Endodermal cell (in vitro differentiated cells): ENCODE measurements at regions not wholly inside any gene's neighbourhood (a gene's known extent, or its start where the extent isn't known, plus 50 kb on each side); places are given as distances from the start of the nearest gene placed in this dataset.

Experiments used
- DNase-seq: peaks from one replicate; pipeline ENCODE4 v3.0.0-alpha.2; 2017
- H3K27ac ChIP-seq: 2 replicates; pipeline ENCODE4 v1.5.1; 2013; ENCODE audit warnings: mild to moderate bottlenecking, low read depth, low read length, moderate library complexity
- H3K27me3 ChIP-seq: 2 replicates; pipeline ENCODE4 v1.6.1; 2013; ENCODE audit warnings: mild to moderate bottlenecking, low read length, moderate library complexity; ENCODE audit not compliant: insufficient read depth, control insufficient read depth, poor library complexity, severe bottlenecking
- H3K36me3 ChIP-seq: 2 replicates; pipeline ENCODE4 v1.7.0; 2013; ENCODE audit warnings: mild to moderate bottlenecking, low read length, moderate library complexity; ENCODE audit not compliant: control insufficient read depth, insufficient read depth
- H3K4me1 ChIP-seq: one replicate; pipeline ENCODE4 v1.7.0; 2013; ENCODE audit warnings: low read length; ENCODE audit not compliant: control insufficient read depth, insufficient read depth
- H3K4me3 ChIP-seq: 2 replicates; pipeline ENCODE4 v1.5.1; 2013; ENCODE audit warnings: mild to moderate bottlenecking, low read length, moderate library complexity
- H3K9ac ChIP-seq: 2 replicates; pipeline ENCODE4 v1.6.1; 2013; ENCODE audit warnings: mild to moderate bottlenecking, low read length, moderate library complexity; ENCODE audit not compliant: poor library complexity, severe bottlenecking; ENCODE audit errors: extremely low read depth
- H3K9me3 ChIP-seq: 2 replicates; pipeline ENCODE4 v1.6.1; 2013; ENCODE audit warnings: mild to moderate bottlenecking, low read length, moderate library complexity; ENCODE audit not compliant: control insufficient read depth
- H3K27ac Mint-ChIP-seq: 2 replicates; pipeline ENCODE4 v1.8.0; 2020; ENCODE audit warnings: mixed read lengths
- H3K27me3 Mint-ChIP-seq: 2 replicates; pipeline ENCODE4 v1.8.0; 2021; ENCODE audit warnings: mild to moderate bottlenecking, mixed read lengths; ENCODE audit not compliant: insufficient read depth
- H3K36me3 Mint-ChIP-seq: 2 replicates; pipeline ENCODE4 v1.8.0; 2020; ENCODE audit warnings: low read depth, mixed read lengths
- H3K4me1 Mint-ChIP-seq: 2 replicates; pipeline ENCODE4 v1.8.0; 2020; ENCODE audit warnings: mixed read lengths
- H3K4me3 Mint-ChIP-seq: 2 replicates; pipeline ENCODE4 v1.8.0; 2020; ENCODE audit warnings: mild to moderate bottlenecking, moderate library complexity, mixed read lengths
- H3K9me3 Mint-ChIP-seq: 2 replicates; pipeline ENCODE4 v1.8.0; 2020; ENCODE audit warnings: mild to moderate bottlenecking, mixed read lengths
- WGBS, 2 experiments: methylation state at CpG; one replicate each; pipeline versions ENCODE4 v1.1.5 to v1.1.7; 2013; ENCODE audit warnings: missing lambda C conversion rate in 2 of 2, mixed read lengths in 1 of 2; ENCODE audit not compliant: insufficient coverage in 1 of 2, insufficient read length in 1 of 2; 5-methylcytosine and 5-hydroxymethylcytosine counted together
- TF ChIP-seq, protein P1 (sequence below): fragments of 200-600 bp; sonication (generic); conservative IDR thresholded peaks from 2 replicates; pipeline ENCODE4 v1.5.0; 2021; ENCODE audit warnings: antibody characterized with exemption, mild to moderate bottlenecking

DNA sequence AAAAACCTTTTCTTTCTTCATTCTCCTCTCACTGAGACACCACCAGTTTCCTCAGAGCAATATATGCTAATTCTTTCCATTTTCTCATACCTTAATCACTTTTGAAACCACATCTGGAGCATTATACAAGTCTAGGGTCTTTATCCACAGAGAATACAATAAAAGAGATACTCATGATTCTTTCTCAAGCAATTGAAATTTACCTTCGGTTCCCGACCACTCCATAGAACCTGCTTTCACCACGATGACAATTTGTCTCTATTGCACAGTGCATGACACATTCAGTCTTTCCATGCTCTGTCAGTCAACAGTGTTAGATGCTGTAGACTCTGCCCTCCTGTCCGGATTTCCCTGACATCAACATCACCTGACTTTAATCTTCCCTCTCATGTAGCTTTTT is 409.3 kb upstream of the NWD2 start:
- 78% methylated on average over 4 of the region's 4 CpGs for WGBS, 2 experiments
- no peak overlapping the region for H3K27ac Mint-ChIP-seq
- H3K36me3 Mint-ChIP-seq = no peaks in the 10 kb centered on the region
- H3K4me1 Mint-ChIP-seq = peaks cover 10% of the 10 kb centered on the region
- TF ChIP-seq, protein P1, sequence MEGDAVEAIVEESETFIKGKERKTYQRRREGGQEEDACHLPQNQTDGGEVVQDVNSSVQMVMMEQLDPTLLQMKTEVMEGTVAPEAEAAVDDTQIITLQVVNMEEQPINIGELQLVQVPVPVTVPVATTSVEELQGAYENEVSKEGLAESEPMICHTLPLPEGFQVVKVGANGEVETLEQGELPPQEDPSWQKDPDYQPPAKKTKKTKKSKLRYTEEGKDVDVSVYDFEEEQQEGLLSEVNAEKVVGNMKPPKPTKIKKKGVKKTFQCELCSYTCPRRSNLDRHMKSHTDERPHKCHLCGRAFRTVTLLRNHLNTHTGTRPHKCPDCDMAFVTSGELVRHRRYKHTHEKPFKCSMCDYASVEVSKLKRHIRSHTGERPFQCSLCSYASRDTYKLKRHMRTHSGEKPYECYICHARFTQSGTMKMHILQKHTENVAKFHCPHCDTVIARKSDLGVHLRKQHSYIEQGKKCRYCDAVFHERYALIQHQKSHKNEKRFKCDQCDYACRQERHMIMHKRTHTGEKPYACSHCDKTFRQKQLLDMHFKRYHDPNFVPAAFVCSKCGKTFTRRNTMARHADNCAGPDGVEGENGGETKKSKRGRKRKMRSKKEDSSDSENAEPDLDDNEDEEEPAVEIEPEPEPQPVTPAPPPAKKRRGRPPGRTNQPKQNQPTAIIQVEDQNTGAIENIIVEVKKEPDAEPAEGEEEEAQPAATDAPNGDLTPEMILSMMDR = no peak
- no peak overlapping the region for H3K4me3 Mint-ChIP-seq
- H3K27me3 Mint-ChIP-seq = no peaks in the 10 kb centered on the region
- Histone ChIP-seq H3K9ac (no peak overlapping the region), H3K27me3 (no peaks in the 10 kb centered on the region), H3K27ac (no peak overlapping the region), H3K4me3 (no peak overlapping the region), H3K4me1 (peaks cover 7% of the 10 kb centered on the region), H3K9me3 (no peaks in the 10 kb centered on the region), H3K36me3 (no peaks in the 10 kb centered on the region)
- no peaks in the 10 kb centered on the region for H3K9me3 Mint-ChIP-seq
- no peak for DNase-seq

DNA sequence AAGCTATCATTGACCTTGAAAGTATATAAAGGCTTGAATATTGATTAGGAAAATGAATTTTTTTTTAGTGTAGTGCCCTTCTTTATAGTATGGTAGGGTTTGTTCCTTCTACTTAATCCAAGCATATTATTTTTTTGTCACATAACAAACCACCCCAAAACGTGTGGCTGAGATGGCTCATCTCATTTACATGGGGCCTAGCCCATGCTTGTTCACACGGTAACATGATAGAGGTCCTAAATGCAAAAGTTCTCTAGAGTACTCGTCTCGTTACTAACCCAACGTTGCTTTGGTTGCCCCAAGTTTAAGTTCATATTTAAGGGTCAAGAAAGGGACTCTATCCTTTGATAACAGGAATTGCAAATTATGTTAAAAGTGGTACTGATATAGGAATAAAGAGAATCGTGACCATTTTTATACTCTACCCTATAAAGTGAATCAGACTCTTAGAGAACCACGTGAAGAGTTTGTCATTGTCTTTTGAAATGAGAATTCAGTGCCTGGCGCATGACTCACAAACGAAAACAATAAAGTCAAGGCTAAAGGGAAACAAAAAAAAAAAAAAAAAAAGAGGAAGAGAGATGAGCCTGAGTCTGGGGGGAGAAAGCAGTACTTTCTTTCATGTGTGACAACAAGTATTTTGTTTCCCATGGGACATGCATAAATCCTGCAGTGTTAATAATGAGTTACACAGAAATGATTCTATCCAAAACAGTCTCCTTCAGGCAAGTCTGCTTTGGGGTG is 402.8 kb upstream of the NWD2 start:
- Histone ChIP-seq H3K36me3 (no peaks in the 10 kb centered on the region), H3K9ac (no peak overlapping the region), H3K27me3 (no peaks in the 10 kb centered on the region), H3K4me3 (no peak overlapping the region), H3K4me1 (no peaks in the 10 kb centered on the region), H3K9me3 (no peaks in the 10 kb centered on the region), H3K27ac (no peak overlapping the region)
- no peaks in the 10 kb centered on the region for H3K27me3 Mint-ChIP-seq
- TF ChIP-seq, protein P1 = no peak
- H3K27ac Mint-ChIP-seq = no peak overlapping the region
- no peak overlapping the region for H3K4me3 Mint-ChIP-seq
- H3K36me3 Mint-ChIP-seq = no peaks in the 10 kb centered on the region
- H3K4me1 Mint-ChIP-seq = no peaks in the 10 kb centered on the region
- no peaks in the 10 kb centered on the region for H3K9me3 Mint-ChIP-seq
- WGBS, 2 experiments = 82 to 86% methylated on average over 6 to 9 of the region's 9 CpGs
- DNase-seq = no peak

GRCh38 chr4:36844448-36844847 is 400.1 kb upstream of the NWD2 start:
- H3K4me1 ChIP-seq = no peaks in the 10 kb centered on the region
- H3K27ac ChIP-seq = no peak overlapping the region
- H3K27me3 ChIP-seq = no peaks in the 10 kb centered on the region
- H3K36me3 Mint-ChIP-seq = no peaks in the 10 kb centered on the region
- no peaks in the 10 kb centered on the region for H3K36me3 ChIP-seq
- no peak overlapping the region for H3K9ac ChIP-seq
- no peaks in the 10 kb centered on the region for H3K9me3 Mint-ChIP-seq
- H3K27ac Mint-ChIP-seq = no peak overlapping the region
- H3K27me3 Mint-ChIP-seq = no peaks in the 10 kb centered on the region
- DNase-seq = no peak
- no peaks in the 10 kb centered on the region for H3K9me3 ChIP-seq
- no peak overlapping the region for H3K4me3 ChIP-seq
- TF ChIP-seq, protein P1 = no peak
- peaks cover 5% of the 10 kb centered on the region for H3K4me1 Mint-ChIP-seq
- no peak overlapping the region for H3K4me3 Mint-ChIP-seq
